Kidney epithelial cell (primary cell): ENCODE measurements at regions not wholly inside any gene's neighbourhood (a gene's known extent, or its start where the extent isn't known, plus 50 kb on each side); places are given as distances from the start of the nearest gene placed in this dataset.

Source experiments
- DNase-seq: peaks from one replicate; pipeline ENCODE4 v3.0.0-alpha.2; 2010; ENCODE audit warnings: low read depth
- H3K27me3 ChIP-seq: 2 replicates; pipeline ENCODE4 v1.6.0; 2011; ENCODE audit warnings: low read length; ENCODE audit not compliant: control insufficient read depth, insufficient read depth
- H3K36me3 ChIP-seq: 2 replicates; pipeline ENCODE4 v1.5.1; 2011; ENCODE audit warnings: low read length; ENCODE audit not compliant: control insufficient read depth, insufficient read depth
- H3K4me3 ChIP-seq: 2 replicates; pipeline ENCODE4 v1.5.1; 2011; ENCODE audit warnings: low read depth, mild to moderate bottlenecking, control low read depth, low read length
- CTCF ChIP-seq: IDR thresholded peaks from 2 replicates; pipeline ENCODE4 v1.5.1; 2011; ENCODE audit warnings: mild to moderate bottlenecking, moderate library complexity, low read length, control low read depth, inconsistent platforms; ENCODE audit not compliant: insufficient read depth, poor library complexity, severe bottlenecking

GRCh38 chr2:41949883-41950665 lies 97.7 kb upstream of the PKDCC start:
- H3K4me3 ChIP-seq = no peak overlapping the region
- peaks cover 6% of the 10 kb centered on the region for H3K27me3 ChIP-seq
- no peak for TF ChIP-seq CTCF
- no peak for DNase-seq
- no peaks in the 10 kb centered on the region for H3K36me3 ChIP-seq

- H3K36me3 ChIP-seq = no peaks in the 10 kb centered on the region
- TF ChIP-seq CTCF = no peak
- no peak for DNase-seq
Measured at GRCh38 chr2:41950666-41950960, 97.2 kb upstream of the PKDCC start.

GRCh38 chr2:41954304-41955291 lies 93.2 kb upstream of the PKDCC start:
- DNase-seq = no peak
- Histone ChIP-seq H3K36me3 (no peaks in the 10 kb centered on the region), H3K4me3 (no peak overlapping the region), H3K27me3 (no peaks in the 10 kb centered on the region)
- TF ChIP-seq CTCF = no peak

More at GRCh38 chr2:41950666-41950960, 97.2 kb upstream of the PKDCC start:
- H3K4me3 ChIP-seq = no peak overlapping the region
- H3K27me3 ChIP-seq = peaks cover 6% of the 10 kb centered on the region

- no peak for DNase-seq
- H3K36me3 ChIP-seq = no peaks in the 10 kb centered on the region
- H3K4me3 ChIP-seq = no peak overlapping the region
- TF ChIP-seq CTCF = no peak
- H3K27me3 ChIP-seq = no peaks in the 10 kb centered on the region
Measured at GRCh38 chr2:41955316-41956043, 92.3 kb upstream of the PKDCC start.

- DNase-seq = no peak
- Histone ChIP-seq H3K36me3 (no peaks in the 10 kb centered on the region), H3K27me3 (no peaks in the 10 kb centered on the region), H3K4me3 (no peak overlapping the region)
- no peak for TF ChIP-seq CTCF
Measured at GRCh38 chr2:41957431-41957830, 90.4 kb upstream of the PKDCC start.
